Glomerular visceral epithelial cell (primary cell): ENCODE measurements at regions not wholly inside any gene's neighbourhood (a gene's known extent, or its start where the extent isn't known, plus 50 kb on each side); places are given as distances from the start of the nearest gene placed in this dataset.
"Not testable (repeated sequence)": the region's sequence is repeated elsewhere in the genome, so short reads cannot be mapped to it uniquely, and the experiment has no call there.

Source experiments
- DNase-seq: peaks from one replicate; pipeline ENCODE4 v3.0.0-alpha.2; 2016; ENCODE audit errors: extremely low spot score

DNA sequence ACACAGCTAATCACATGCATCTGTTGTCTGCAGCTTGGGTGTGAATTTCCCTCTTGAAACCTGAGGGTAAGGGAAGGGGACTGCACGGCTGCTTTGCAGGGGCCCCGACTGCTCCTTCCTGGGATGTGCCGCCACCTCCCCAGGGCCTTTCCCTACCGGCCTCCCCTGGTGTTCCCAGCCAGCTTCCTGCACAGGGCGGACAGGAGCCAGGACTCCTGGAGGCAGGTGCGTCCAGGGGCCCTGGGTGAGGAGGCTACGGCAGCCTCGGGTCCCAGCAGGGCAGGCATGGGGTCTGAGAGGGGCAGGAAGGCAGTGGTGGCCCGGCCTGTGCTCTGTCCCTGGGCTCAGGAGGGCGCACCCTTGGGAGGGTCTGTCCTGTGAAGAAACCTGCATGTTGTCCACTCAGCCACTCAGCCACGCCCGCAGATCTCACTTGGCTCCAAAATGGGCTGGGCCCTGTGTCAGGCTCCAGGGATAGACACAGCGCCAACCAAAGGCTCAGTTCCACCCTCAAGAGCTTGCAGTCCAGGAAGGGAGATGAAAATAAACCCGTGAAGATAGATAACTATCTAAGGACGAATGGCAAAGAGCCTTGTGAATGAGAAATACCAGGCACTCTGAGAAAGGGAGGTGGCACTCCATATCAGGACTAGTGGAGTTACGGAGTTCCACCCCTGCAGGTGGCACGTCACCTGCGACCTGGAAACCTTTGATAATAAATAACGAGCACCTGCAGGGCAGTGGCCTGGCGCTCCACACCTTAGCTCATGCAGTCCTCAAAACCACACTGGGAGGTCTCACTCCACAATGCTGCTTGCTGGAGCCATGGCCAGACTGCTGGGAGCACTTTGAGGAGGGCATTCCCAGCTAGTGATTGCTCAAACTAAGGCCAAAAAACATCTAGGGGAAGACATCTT, 427.4 kb downstream of the AACS start:
- DNase-seq: no peak

DNA sequence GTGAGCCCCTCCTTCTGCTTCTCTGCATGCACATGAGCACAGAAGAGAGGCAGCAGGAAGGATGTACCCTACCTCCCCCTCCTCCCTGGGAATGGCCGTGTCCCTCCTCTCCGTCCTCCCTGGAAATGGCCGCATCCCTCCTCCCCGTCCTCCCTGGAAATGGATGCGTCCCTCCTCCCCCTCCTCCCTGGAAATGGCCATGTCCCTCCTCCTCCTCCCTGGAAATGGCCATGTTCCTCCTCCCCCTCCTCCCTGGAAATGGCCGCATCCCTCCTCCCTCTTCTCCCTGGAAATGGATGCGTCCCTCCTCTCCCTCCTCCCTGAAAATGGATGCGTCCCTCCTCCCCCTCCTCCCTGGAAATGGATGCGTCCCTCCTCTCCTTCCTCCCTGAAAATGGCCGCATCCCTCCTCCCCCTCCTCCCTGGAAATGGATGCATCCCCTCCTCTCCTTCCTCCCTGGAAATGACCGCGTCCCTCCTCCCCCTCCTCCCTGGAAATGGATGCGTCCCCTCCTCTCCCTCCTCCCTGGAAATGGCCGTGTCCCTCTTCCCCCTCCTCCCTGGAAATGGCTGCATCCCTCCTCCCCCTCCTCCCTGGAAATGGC, 428.6 kb downstream of the AACS start:
- no peak for DNase-seq

DNA sequence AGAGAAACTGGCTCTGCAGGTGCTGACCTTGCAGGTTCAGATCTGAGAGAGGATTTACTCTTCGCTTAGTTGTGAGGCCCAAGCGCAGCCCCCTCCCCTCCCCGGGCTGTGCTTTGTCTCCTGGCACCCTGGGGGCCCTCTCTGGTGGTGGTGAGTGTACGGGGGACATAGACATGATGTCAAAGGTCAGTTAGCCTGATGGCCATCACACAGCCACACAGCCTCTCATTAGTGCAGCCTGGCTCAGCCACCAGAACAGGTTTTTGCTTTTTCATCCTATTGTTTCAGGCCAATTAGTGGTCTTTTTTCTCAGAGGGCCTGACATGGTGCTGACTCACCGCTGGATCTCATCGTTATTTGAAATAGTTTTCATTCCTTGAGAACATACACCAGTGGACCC, 437.9 kb downstream of the AACS start:
- no peak for DNase-seq

DNA sequence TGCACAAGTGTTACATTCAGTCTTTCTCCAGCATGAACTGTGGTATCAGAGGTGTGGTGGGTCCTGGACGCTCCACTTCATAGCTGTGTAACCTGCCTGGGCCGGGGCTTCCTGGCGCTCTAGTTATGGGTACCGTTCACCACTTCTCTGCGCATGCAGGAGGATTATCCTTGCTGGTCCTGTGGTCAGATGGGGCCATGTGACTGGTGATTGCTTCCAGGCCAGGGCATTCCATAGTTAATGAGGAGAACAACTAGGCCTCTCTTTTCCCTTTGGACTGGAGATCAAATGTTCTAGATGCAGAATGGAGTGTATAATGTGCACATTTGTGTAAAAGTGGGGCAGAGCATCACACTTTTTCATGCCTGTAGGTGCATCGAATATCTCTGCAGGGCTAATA, 444.0 kb downstream of the AACS start:
- DNase-seq: no peak

DNA sequence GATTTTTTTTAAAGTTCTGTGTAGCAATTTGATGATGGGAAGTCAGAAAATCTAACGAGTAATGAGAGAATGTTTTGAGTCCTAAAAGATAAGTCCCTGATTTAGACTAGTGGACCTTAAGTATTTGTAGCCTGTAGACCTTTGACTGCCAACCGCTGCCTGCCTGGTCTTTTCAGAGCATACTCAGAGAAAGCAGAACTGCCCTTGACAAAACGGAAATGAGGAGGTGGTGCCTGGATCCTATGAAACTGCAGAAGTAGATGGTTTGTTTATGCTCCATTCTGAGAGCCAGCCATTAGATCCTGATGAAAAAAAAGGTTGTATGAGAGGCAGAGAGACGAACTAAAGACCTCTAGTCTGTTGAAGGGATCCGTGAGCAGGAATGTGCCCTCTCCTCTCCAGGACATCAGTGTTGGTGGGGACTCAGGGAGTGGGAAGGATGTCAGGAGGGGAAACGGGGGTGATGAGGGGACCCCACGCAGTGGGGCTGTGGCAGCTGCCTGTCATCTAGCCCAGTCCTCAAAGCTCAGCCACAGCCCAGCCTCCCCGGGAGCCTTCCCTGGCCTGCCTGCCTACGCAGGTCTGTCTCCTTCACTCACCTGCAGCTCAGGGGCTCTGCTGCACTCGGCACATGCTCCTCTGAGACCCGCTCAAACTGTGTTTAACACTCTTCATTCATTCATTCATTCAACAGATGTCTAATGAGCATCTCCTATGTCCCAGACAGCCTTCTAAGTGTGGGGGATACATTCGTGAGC, 447.5 kb downstream of the AACS start:
- DNase-seq: no peak

DNA sequence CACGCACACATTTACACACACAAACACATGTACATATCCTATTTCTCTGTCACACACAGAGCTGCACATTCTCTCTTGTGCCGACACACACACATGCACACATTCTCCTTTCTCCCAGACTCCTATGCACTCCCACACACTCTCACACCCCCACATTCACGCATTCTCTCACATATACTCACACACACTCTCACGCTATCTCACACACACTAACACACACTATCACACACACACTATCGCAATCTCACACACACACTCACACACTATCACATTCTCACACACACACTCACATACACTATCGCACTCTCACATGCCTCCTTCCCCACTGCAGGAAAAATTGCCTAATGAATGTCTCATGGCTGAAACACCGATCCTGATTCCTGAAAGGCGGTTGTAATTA, 450.7 kb downstream of the AACS start:
- no peak for DNase-seq

DNA sequence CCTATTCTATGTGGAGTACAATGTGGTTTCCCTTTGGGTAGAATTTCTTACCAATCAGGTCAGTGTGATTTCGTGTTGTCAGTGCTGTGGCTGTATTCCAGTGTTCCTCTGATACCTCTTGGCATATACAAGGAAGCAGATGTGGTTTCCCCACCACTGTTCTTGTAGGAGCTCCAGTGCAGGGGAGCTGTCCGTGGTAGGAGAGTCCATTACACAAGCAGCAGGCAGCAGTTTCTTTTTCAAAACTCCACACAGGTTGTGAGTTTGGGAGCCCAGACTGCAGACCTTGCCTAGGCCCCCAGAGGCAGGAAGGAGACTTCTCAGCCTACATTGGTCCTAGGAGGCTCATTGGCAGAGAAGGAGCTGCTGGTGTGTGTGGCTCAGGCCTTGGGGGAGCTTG, 452.8 kb downstream of the AACS start:
- DNase-seq: no peak

DNA sequence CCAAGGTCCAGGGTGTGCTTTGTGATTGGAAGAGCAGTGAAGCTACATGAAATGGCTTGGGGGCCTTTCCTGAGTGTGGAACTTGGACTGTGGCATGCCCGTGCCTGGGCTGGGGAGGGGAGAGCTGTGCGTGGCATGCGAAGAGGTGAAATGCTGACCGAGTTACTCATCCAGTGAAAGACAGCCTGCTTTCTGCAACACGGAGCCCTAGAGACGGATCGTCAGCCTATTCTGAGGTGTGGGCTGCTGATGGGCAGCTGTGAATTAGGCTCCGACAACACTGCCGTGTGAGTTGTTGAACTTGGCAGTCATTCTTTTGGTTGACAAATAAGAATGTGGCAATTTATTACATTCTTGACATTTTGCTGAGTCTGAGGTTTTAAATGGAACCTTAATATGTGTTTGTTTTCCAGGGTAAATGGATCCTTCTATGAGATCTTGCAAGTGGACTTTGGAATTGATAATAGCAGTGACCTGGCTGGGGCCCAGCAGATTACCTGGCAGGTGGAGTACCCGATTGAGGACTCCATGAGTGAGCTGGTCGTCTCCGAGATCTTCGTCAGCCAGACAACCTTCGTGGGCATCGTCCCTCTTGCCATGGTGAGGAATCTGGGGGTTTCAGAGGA, 453.9 kb downstream of the AACS start:
- DNase-seq: no peak

DNA sequence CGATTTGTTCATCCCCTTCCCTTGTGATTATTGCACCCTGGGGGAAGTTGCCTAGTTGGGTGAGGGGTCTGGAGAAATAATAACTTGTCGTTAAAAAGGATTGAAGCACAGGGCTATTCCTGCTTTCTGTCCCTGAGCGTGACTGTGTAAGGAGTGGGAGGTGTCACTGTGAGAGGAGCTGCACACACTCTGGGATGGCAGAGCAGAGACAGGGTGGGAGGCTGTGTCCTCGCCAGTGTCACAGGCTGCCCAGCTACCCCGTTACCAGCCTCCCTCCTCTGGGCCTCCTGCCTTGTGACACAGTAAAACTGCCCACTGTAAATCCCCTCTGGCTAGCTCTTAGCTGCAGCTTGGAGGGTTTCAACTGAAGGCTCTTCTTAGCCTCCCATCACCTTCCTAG, 460.6 kb downstream of the AACS start:
- DNase-seq: no peak

DNA sequence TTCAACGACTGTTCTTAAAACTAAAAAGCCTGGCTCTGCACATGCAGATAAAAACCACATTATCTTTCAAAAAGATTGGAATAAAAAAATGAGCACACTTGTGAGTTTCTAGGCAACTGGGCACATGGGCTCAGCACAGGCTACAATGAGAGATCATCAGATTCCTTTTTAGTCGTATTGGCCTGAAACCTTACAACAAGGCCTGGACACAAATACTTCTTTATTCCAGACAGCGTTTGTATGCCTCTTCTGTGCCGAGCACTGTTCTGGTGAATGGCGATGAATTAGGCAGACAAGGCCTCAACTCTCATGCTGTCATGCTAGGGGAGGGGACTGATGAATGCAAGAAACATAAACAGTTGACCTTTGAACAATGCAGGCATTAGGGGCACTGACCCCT, 463.0 kb downstream of the AACS start:
- no peak for DNase-seq

DNA sequence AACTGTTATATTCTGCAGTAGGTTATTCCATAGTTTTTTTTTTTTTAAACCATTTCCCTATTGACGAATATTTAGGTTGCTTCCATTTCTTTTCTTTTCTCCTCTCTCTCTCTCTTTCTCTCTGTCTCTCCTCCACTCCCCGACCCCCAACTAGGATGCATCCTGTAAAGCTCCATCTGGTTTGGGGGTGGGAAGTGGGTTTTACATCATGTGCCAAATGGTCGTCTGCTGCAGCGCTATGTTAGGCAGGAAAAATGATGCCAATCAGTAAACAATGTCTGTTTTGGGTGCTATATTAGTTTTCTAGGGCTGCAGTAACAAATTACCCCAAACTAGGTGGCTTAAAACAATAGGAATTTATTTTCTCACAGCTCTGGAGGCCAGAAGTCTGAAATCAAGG, 465.0 kb downstream of the AACS start:
- DNase-seq: no peak

DNA sequence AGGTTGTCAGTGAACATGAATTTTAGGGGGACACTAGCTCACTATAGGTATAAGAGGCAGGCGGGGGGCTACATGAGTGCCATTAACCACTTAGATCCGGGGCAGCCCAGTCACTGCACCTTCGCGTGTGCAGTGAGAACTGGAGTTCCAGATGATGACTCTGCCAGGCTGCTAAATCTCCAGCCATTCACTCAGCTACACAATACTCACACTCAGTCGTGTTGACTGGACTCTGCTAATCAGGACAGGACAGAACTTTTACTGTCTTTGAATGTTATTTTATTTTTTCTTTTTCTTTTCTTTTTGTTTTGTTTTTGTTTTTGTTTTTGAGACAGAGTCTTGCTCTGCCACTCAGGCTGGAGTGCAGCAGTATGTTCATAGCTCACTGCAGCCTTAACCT, 465.6 kb downstream of the AACS start:
- DNase-seq: no peak

DNA sequence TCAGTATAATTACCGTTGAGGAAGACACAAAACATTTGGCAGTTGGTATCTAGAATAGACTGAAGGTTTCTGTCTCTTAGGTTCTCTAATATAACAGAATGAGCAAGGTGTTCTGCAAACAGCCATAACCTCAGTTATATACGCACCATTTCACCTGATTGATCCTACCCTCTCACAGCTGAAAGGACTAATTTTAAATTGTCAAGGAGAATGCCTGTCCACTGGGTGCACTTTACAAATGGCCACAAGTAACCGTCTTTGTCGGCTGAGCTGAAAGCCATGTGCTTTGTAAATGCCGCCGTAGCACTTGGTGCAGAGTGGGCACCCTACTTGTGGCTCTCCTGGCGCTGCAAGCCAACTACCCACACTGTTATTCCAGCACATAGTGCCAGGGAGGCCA, 466.3 kb downstream of the AACS start:
- DNase-seq: no peak

DNA sequence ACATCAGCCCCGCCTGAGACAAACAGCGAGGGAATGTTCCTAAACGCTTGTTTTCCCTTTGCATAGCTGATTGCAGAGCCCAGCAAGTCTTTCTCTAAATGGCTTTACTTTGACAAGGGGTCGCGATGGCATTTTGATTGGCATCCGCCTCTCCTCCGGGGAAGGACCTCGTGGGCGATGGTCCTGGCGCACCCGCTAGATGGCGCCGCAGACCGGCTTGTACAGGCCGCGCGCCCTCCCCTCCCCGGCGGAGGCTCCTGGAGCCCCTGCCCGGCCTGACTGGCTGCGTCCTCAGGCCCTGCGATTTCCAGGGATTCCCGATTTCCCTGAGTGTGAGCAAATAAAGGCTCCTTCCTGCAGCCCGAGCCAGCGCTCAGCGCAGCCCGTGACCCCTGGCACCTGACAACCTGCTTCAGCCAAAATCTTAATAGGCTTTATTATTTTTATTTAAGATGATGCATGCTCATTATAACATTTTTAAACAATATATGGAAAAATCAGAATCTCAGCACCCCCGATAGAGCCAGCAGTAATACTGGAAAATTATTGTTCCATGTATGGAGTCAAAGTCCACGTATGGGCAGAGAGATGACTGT, 468.3 kb downstream of the AACS start:
- no peak for DNase-seq

DNA sequence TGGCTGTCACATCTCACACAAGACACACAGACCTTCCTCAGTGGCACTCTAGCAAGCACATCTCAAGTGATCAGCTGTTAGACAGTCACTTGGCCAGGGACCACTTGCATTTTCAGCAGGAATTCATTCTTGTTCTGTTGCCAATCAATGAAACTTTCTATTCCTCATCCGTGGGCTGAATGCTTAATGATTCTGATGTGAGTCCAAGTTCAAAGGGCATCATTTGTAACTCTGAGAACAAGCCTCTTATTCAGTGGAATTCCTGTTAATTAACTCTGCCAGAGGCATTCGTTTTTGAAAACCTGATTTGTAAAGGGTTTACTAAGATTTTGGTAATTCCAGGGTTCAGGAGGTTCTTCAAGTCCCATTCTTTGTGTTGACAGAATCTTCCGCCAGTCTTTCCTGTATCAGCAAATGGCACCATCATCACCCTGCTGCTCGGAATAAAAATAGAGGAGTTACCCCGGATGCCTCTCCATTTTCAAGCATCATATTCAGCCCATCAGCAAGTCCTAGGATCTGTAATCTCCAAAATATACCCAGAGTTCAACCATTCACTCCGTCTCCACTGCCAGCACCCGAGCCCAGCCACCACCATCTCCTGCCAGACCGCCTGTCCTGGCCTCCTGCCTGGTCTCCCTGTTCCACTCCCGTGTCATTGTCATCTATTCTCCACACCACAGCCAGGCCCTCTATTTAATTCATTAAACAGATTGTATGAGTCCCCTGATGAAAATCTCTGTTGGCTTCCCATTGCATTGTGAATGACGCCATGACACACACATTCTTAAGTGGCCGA, 473.4 kb downstream of the AACS start:
- no peak for DNase-seq

DNA sequence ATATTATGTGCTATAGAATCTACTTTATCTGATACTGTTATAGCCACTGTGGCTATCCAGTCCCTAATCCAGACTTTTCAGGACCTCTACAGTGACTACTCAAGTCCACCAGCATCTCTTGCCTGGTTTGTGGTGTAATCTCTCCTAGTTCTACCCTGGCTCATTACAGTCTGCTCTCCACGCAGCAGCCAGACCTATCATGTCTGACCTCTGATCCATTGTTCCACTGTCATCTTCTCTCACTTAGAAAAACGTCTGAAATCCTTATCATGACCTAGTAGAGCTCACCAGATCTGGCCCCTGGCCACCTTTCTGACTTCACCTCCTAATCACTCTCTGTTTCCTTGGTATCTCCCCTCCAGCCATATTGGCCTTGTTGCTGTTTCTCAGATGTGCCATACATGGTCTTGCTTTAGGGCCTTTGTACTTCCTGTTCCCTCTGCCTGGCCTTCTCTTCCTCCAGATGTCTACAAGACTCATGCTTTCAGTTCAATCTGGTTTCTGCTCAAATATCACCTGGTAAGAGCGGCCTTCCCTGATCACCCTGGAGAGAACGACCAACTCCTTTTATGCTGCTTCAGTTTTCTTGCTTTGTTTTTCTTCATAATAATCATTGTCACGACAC, 475.5 kb downstream of the AACS start:
- DNase-seq: no peak

DNA sequence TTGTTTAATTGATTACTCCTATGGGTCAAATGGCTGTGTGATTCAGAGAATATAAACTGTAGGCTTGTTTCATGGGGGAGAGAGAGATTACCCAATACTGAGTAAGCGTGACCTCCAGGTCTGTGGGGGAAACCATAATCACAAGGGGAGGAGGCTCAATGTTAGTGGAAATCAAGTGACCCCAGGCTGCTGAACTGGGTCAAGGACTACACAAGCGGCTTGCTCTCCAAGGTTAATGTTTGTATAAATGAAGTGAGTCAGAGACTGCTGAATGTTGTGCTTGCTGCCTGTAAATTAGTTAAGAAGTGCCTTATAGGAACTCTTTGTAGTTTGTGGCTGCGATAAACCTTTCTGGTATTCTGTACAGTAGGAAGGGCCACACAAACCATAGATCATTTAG, 479.7 kb downstream of the AACS start:
- no peak for DNase-seq

DNA sequence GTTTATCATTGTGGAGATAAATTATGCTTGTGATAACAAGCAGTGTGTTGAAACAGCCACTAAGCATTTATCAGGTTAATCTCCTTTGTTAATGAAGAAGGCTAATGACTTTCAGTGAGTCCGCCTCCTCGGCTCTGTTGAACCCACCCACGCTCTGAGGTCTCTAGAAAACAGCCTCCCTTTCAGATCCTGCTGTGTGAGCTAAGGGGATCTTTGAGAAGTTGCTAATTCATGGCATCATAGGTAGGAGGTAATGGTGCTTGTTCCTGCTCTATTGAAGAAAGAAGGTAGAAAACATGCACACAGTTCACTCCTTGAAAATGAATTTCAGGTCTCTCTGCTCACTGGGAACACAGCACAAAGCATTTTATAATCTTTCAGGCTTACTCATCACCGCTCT, 483.9 kb downstream of the AACS start:
- DNase-seq: no peak

DNA sequence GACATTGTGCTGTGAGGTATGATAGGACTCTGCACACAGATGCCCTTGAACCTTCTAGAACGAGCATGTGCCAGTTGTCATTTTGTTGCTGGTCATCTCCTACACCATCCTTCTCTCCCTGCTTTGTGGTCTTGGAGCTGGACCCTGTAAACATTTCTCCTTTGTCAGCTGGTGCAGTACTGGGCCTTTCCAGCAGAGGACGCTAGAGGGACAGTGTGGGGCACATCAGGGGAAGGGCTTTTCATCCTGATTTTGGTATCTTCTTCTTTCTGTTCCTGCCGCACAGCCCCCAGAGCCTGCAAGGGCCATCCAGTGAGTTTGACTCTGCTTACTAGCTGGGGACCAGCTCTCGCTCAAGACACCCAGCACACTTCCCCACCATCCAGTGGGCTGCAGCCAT, 484.6 kb downstream of the AACS start:
- DNase-seq: no peak

DNA sequence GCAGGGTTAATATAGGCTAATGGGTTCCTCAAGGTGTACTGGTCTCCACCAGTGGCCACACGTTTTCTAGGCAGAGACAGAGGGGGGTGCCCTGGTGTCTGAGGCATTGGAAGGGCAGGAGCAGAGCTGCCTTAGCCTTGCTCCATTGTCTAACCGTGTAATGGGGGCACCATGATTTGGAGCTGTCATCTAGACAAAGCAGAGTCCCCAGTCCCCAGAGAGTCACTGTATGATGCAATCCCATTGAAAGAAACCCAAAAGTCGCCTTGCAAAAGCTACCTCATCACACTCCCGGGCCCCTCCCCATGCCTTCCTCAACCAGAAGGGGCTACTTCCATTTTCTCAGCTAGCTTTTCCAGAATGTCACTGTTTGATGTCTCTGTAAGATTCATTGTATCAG, 487.1 kb downstream of the AACS start:
- DNase-seq: no peak

DNA sequence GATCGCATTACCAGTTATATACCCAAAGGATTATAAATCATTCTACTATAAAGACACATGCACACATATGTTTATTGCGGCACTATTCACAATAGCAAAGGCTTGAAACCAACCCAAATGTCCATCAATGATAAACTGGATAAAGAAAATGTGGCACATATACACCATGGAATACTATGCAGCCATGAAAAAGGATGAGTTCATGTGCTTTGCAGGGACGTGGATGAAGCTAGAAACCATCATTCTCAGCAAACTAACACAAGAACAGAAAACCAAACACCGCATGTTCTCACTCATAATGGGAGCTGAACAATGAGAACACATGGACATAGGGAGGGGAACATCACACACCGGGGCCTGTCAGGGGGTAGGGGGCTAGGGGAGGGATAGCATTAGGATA, 495.8 kb downstream of the AACS start:
- not testable (repeated sequence) for DNase-seq
